ENCODE measurements at regions not wholly inside any gene's neighbourhood (a gene's known extent, or its start where the extent isn't known, plus 50 kb on each side); places are given as distances from the start of the nearest gene placed in this dataset.

GRCh38 chr11:115052601-115053000 is 374.3 kb downstream of the NXPE2 start:
- no peak for TF ChIP-seq MAX (IDR thresholded peaks at IDR 0.05; ENCODE audit: low read depth)
- TF ChIP-seq MXI1 (IDR thresholded peaks at IDR 0.05; ENCODE audit: low read depth, low read length) = no peak
- TF ChIP-seq, protein P1, sequence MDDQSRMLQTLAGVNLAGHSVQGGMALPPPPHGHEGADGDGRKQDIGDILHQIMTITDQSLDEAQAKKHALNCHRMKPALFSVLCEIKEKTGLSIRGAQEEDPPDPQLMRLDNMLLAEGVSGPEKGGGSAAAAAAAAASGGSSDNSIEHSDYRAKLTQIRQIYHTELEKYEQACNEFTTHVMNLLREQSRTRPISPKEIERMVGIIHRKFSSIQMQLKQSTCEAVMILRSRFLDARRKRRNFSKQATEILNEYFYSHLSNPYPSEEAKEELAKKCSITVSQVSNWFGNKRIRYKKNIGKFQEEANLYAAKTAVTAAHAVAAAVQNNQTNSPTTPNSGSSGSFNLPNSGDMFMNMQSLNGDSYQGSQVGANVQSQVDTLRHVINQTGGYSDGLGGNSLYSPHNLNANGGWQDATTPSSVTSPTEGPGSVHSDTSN (IDR thresholded peaks at IDR 0.05) = no peak
- no peak for TF ChIP-seq NRF1 (IDR thresholded peaks at IDR 0.05; ENCODE audit: low read depth, low read length)
- no peak for TF ChIP-seq FOXM1 (IDR thresholded peaks at IDR 0.05; ENCODE audit: low read depth)
- TF ChIP-seq JUND (IDR thresholded peaks at IDR 0.05) = no peak
- no peaks in the 10 kb centered on the region for H3K9me2 ChIP-seq
- H3K27ac ChIP-seq (ENCODE audit: low read depth in 2 of 2, low read length in 1 of 2) = no peak overlapping the region
- H3K4me3 ChIP-seq (ENCODE audit: low read depth in 2 of 2, low read length in 1 of 2) = no peak overlapping the region
- no peak for DNase-seq
- H4K20me1 ChIP-seq (ENCODE audit: insufficient read depth) = no peaks in the 10 kb centered on the region
- no peak overlapping the region for H3K9ac ChIP-seq
- no peaks in the 10 kb centered on the region for H3K9me3 ChIP-seq
- H3K4me1 ChIP-seq (ENCODE audit: control insufficient read depth in 1 of 2, insufficient read depth in 2 of 2, low read depth in 1 of 2, low read length in 1 of 2) = no peaks in the 10 kb centered on the region
- H2AFZ ChIP-seq (ENCODE audit: low read depth) = no peak overlapping the region
- ChIA-PET POLR2A (no interaction called here), CTCF (interaction anchor here (1.5 kb wide), 1 partner anchor 9 kb away, joined by 4 read pairs; no protein-coding TSS in a partner anchor)
- no peaks in the 10 kb centered on the region for H3K36me3 ChIP-seq (replicated peaks in 1 of 2; ENCODE audit: control insufficient read depth in 1 of 2, insufficient read depth in 2 of 2, low read length in 1 of 2)
- no peaks in the 10 kb centered on the region for H3K27me3 ChIP-seq (ENCODE audit: insufficient read depth)
- H3F3A ChIP-seq (replicated peaks; ENCODE audit: insufficient read depth) = no peaks in the 10 kb centered on the region
- H3K79me2 ChIP-seq (ENCODE audit: insufficient read depth) = no peaks in the 10 kb centered on the region
- no peak overlapping the region for H3K4me2 ChIP-seq
- 11% methylated on average over 9 of the region's 9 CpGs for WGBS (ENCODE audit: low lambda C conversion rate)

DNA sequence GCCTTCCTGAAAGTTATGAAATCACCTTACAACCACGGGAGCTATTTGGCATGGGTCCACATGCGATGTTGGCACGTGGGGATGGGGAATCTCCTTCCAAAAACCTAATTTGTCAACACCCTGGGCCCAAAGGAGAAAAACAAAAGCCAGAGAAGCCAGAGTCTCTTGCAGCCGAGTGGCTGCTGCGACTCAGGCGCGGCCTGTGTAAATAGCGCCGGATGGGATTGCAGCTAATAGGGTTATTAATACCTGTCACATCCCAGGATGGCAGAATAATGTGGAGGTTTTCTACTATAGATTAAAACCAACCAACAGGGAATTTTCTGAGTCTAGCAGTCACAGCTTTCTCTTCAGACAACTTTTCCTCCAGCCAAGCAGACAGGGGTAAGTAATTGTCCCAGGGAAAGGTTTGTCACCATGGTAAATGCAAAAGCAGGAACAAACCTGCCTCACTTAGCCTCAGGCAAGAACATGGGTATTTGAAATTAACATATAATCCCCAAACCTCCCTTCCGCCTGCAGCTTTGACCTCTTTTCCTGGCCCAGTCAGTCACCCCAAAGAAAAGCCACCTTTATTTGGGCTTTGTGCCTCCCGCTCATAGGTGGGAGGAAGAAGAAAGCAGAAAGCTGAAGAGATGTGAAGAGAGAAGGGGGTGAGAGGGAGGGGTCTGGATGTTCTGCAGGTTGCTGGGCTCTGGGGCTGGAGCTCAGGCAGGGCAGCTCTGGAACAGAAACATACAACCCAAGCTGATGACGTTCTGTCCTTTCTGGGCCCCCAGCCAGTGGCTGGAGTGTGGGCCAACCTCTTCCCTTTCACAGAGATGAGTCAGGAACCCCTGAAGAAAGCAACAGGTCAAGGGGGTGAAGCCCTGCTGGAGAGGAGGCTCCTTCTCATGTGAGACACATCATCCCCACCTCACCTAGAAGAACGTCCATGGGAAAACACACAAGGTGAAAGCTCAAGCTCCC is 376.5 kb downstream of the NXPE2 start:
- Histone ChIP-seq H3K79me2 (ENCODE audit: insufficient read depth) (no peaks in the 10 kb centered on the region), H3K9ac (no peak overlapping the region), H3K27me3 (ENCODE audit: insufficient read depth) (no peaks in the 10 kb centered on the region), H3K27ac (ENCODE audit: low read depth in 2 of 2, low read length in 1 of 2) (no peak overlapping the region), H3K9me3 (no peaks in the 10 kb centered on the region), H3K4me2 (no peak overlapping the region), H3K4me3 (ENCODE audit: low read depth in 2 of 2, low read length in 1 of 2) (no peak overlapping the region), H3K9me2 (no peaks in the 10 kb centered on the region), H3F3A (replicated peaks; ENCODE audit: insufficient read depth) (no peaks in the 10 kb centered on the region), H3K4me1 (ENCODE audit: control insufficient read depth in 1 of 2, insufficient read depth in 2 of 2, low read depth in 1 of 2, low read length in 1 of 2) (peaks cover 0 to under 1% of the 10 kb centered on the region in 2 experiments; a peak in 1 of 4 replicates), H3K36me3 (replicated peaks in 1 of 2; ENCODE audit: control insufficient read depth in 1 of 2, insufficient read depth in 2 of 2, low read length in 1 of 2) (no peaks in the 10 kb centered on the region), H2AFZ (ENCODE audit: low read depth) (no peak overlapping the region), H4K20me1 (ENCODE audit: insufficient read depth) (no peaks in the 10 kb centered on the region)
- ChIA-PET CTCF (interaction anchor here (1.5 kb wide), 1 partner anchor 16 kb away, joined by 4 read pairs; no protein-coding TSS in a partner anchor), POLR2A (no interaction called here)
- 50% methylated on average over 13 of the region's 13 CpGs for WGBS (ENCODE audit: low lambda C conversion rate)
- DNase-seq = no peak
- no peak for TF ChIP-seq NRF1 (IDR thresholded peaks at IDR 0.05; ENCODE audit: low read depth, low read length)
- TF ChIP-seq, protein P2, sequence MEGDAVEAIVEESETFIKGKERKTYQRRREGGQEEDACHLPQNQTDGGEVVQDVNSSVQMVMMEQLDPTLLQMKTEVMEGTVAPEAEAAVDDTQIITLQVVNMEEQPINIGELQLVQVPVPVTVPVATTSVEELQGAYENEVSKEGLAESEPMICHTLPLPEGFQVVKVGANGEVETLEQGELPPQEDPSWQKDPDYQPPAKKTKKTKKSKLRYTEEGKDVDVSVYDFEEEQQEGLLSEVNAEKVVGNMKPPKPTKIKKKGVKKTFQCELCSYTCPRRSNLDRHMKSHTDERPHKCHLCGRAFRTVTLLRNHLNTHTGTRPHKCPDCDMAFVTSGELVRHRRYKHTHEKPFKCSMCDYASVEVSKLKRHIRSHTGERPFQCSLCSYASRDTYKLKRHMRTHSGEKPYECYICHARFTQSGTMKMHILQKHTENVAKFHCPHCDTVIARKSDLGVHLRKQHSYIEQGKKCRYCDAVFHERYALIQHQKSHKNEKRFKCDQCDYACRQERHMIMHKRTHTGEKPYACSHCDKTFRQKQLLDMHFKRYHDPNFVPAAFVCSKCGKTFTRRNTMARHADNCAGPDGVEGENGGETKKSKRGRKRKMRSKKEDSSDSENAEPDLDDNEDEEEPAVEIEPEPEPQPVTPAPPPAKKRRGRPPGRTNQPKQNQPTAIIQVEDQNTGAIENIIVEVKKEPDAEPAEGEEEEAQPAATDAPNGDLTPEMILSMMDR (IDR thresholded peaks at IDR 0.05) = no peak
